Gastroesophageal sphincter (tissue), 3 donors: ENCODE measurements at regions not wholly inside any gene's neighbourhood (a gene's known extent, or its start where the extent isn't known, plus 50 kb on each side); places are given as distances from the start of the nearest gene placed in this dataset.

ENCODE experiments used
- CTCF ChIP-seq, 4 experiments: fragments of 200-600 bp in 2 of 4; fragments of 450-650 bp in 2 of 4; sonication (generic) in 1 of 4; IDR thresholded peaks; one replicate each; pipeline ENCODE4 v1.5.1; 2017 to 2019; ENCODE audit warnings: antibody characterized with exemption in 4 of 4, mild to moderate bottlenecking in 2 of 4, moderate library complexity in 2 of 4
- EP300 ChIP-seq: sonication (generic); formaldehyde crosslinking; IDR thresholded peaks from one replicate; pipeline ENCODE4 v1.6.1; 2017; ENCODE audit warnings: antibody characterized with exemption, mild to moderate bottlenecking
- POLR2A ChIP-seq, 2 donors: fragments of 450-650 bp; IDR thresholded peaks; one replicate each; pipeline ENCODE4 v1.6.1; 2017; ENCODE audit warnings: antibody characterized with exemption in 2 of 2, mild to moderate bottlenecking in 2 of 2, moderate library complexity in 1 of 2
- POLR2AphosphoS5 ChIP-seq: sonication (generic); formaldehyde crosslinking; IDR thresholded peaks from one replicate; pipeline ENCODE4 v1.6.1; 2017; ENCODE audit warnings: antibody characterized with exemption

GRCh38 chr13:47306991-47307390, 410.1 kb upstream of the HTR2A start:
- no peak for TF ChIP-seq CTCF (IDR thresholded peaks at IDR 0.05)
- TF ChIP-seq POLR2A (IDR thresholded peaks at IDR 0.05): no peak
- no peak for TF ChIP-seq POLR2AphosphoS5
- TF ChIP-seq EP300: no peak
